ENCODE measurements at regions not wholly inside any gene's neighbourhood (a gene's known extent, or its start where the extent isn't known, plus 50 kb on each side); places are given as distances from the start of the nearest gene placed in this dataset.

DNA sequence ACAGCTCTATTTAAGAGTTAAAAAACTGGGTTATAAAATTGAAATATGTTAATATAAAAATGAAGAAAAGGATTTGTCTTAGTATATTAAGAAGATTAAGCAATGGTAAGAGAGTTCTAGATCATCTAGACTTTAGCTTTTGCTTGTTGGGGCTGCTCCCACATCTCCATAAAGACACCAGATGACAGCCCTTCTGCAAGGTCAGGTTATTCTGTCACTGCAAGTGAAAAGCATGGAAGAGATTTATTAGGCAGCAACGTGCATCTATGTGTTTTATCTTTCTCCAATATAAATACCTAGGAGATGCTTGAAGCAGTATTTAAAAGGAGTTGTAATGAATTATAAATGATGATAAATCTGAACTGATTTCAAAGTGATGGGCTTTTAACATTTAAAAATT lies 1560.4 kb downstream of the AMY1C start:
- Histone ChIP-seq H3K4me2 (no peak overlapping the region), H3K27ac (no peak overlapping the region), H2AFZ (no peak overlapping the region), H3K4me1 (replicated peaks; ENCODE audit: insufficient read depth) (no peaks in the 10 kb centered on the region), H3K79me2 (ENCODE audit: low read depth) (no peaks in the 10 kb centered on the region), H3K27me3 (ENCODE audit: insufficient read depth, low read depth) (no peaks in the 10 kb centered on the region), H3K36me3 (ENCODE audit: low read depth) (no peaks in the 10 kb centered on the region), H3K9me2 (ENCODE audit: insufficient read depth) (no peaks in the 10 kb centered on the region), H3F3A (ENCODE audit: insufficient read depth, low read depth) (no peaks in the 10 kb centered on the region; the same call in 1 of the 2 replicates), H3K4me3 (no peak overlapping the region), H4K20me1 (ENCODE audit: insufficient read depth) (no peaks in the 10 kb centered on the region), H3K9me3 (ENCODE audit: insufficient read depth, low read depth) (0 out of 2 replicates have a peak, but pooled peaks cover 4% of the 10 kb centered on the region)
- CTCF ChIA-PET = no interaction called here
- no TSS peak for BruUV-seq (replicated peaks)
- POLR2A ChIA-PET (ENCODE audit: unreplicated experiment) = no interaction called here
- DNase-seq = no peak
- TF ChIP-seq EZH2 (IDR thresholded peaks at IDR 0.05; ENCODE audit: low read depth) = no peak
- intact Hi-C loops (cut with micrococcal nuclease; ENCODE audit: unreplicated experiment) = no loop called here

DNA sequence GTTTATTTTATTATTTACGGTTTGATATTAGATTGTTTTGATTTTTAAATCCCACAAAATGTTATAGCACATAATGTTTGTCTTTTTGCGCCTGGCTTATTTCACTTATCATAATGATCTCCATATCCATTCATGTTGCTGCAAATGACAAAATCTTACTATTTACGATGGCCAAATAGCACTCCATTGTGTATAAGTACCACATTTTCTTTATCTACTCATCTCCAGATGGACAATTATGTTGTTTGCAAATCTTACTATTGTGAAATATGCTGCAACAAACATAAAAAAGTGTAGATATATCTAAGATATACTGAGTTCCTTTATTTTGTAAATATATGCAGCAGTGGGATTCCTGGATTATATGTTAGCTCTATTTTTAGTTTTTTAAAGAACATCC lies 1568.3 kb downstream of the AMY1C start:
- POLR2A ChIA-PET (ENCODE audit: unreplicated experiment) = interaction anchor here (0.6 kb wide), 1 partner anchor 72 kb away, joined by 4 read pairs; no protein-coding TSS in a partner anchor

DNA sequence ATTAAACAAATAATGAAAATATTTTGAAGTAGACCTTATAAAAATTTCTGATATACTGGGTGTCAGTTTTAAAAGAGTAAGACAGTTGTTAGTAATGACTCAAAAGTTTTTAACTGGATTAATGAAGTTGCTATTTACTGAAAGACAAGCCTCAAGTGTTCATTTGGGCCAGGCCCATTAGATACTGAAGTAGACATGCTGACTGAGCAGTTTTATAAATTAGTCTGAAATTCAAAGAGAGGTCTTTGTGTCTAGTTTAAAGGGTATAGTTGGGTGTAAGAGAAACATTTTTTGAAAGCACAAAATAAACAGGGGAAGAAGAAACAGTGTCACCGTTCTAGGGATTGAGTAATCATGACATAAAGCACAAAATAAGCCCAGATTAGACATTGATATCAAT lies 1577.2 kb downstream of the AMY1C start:
- intact Hi-C loops (cut with micrococcal nuclease; ENCODE audit: unreplicated experiment) = no loop called here
- DNase-seq = no peak
- POLR2A ChIA-PET (ENCODE audit: unreplicated experiment) = no interaction called here

More for the DNA sequence above, 1568.3 kb downstream of the AMY1C start:
- DNase-seq = no peak
- H3K4me1 ChIP-seq (replicated peaks; ENCODE audit: insufficient read depth) = no peaks in the 10 kb centered on the region
- no TSS peak for BruUV-seq (replicated peaks)
- no peaks in the 10 kb centered on the region for H3K36me3 ChIP-seq (ENCODE audit: low read depth)
- H3F3A ChIP-seq (ENCODE audit: insufficient read depth, low read depth) = no peaks in the 10 kb centered on the region
- no peaks in the 10 kb centered on the region for H3K9me2 ChIP-seq (ENCODE audit: insufficient read depth)
- no peak overlapping the region for H3K4me3 ChIP-seq
- no peaks in the 10 kb centered on the region for H3K9me3 ChIP-seq (ENCODE audit: insufficient read depth, low read depth)
- no peaks in the 10 kb centered on the region for H3K79me2 ChIP-seq (ENCODE audit: low read depth)
- CTCF ChIA-PET = no interaction called here
- no peaks in the 10 kb centered on the region for H4K20me1 ChIP-seq (ENCODE audit: insufficient read depth)
- no peak overlapping the region for H3K27ac ChIP-seq
- intact Hi-C loops (cut with micrococcal nuclease; ENCODE audit: unreplicated experiment) = no loop called here
- H3K27me3 ChIP-seq (ENCODE audit: insufficient read depth, low read depth) = no peaks in the 10 kb centered on the region
- TF ChIP-seq EZH2 (IDR thresholded peaks at IDR 0.05; ENCODE audit: low read depth) = no peak
- TF ChIP-seq, protein P1, sequence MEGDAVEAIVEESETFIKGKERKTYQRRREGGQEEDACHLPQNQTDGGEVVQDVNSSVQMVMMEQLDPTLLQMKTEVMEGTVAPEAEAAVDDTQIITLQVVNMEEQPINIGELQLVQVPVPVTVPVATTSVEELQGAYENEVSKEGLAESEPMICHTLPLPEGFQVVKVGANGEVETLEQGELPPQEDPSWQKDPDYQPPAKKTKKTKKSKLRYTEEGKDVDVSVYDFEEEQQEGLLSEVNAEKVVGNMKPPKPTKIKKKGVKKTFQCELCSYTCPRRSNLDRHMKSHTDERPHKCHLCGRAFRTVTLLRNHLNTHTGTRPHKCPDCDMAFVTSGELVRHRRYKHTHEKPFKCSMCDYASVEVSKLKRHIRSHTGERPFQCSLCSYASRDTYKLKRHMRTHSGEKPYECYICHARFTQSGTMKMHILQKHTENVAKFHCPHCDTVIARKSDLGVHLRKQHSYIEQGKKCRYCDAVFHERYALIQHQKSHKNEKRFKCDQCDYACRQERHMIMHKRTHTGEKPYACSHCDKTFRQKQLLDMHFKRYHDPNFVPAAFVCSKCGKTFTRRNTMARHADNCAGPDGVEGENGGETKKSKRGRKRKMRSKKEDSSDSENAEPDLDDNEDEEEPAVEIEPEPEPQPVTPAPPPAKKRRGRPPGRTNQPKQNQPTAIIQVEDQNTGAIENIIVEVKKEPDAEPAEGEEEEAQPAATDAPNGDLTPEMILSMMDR (conservative IDR thresholded peaks at IDR 0.05) = no peak
- H3K4me2 ChIP-seq = no peak overlapping the region
- H2AFZ ChIP-seq = no peak overlapping the region

More for the DNA sequence above, 1577.2 kb downstream of the AMY1C start:
- H3K36me3 ChIP-seq (ENCODE audit: low read depth) = no peaks in the 10 kb centered on the region
- no peak overlapping the region for H3K27ac ChIP-seq
- no peaks in the 10 kb centered on the region for H3K79me2 ChIP-seq (ENCODE audit: low read depth)
- H2AFZ ChIP-seq = no peak overlapping the region; the same call in 1 of the 2 replicates
- H3K4me1 ChIP-seq (replicated peaks; ENCODE audit: insufficient read depth) = no peaks in the 10 kb centered on the region
- no peak for TF ChIP-seq EZH2 (IDR thresholded peaks at IDR 0.05; ENCODE audit: low read depth)
- TF ChIP-seq, protein P1 (conservative IDR thresholded peaks at IDR 0.05) = no peak
- no TSS peak for BruUV-seq (replicated peaks)
- no peak overlapping the region for H3K4me2 ChIP-seq
- H3K9me2 ChIP-seq (ENCODE audit: insufficient read depth) = no peaks in the 10 kb centered on the region
- H3F3A ChIP-seq (ENCODE audit: insufficient read depth, low read depth) = no peaks in the 10 kb centered on the region
- no peaks in the 10 kb centered on the region for H3K9me3 ChIP-seq (ENCODE audit: insufficient read depth, low read depth)
- H3K27me3 ChIP-seq (ENCODE audit: insufficient read depth, low read depth) = no peaks in the 10 kb centered on the region
- CTCF ChIA-PET = no interaction called here
- no peaks in the 10 kb centered on the region for H4K20me1 ChIP-seq (ENCODE audit: insufficient read depth)
- H3K4me3 ChIP-seq = no peak overlapping the region

Measured in PC-9 (cell line).